HG03460 (cell line): ENCODE measurements at regions not wholly inside any gene's neighbourhood (a gene's known extent, or its start where the extent isn't known, plus 50 kb on each side); places are given as distances from the start of the nearest gene placed in this dataset.

ENCODE experiments used
- ATAC-seq: cut with Tn5 transposase; IDR thresholded peaks from one replicate; pipeline ENCODE4 v1.9.1; 2021; ENCODE audit not compliant: unreplicated experiment

GRCh38 chr12:78767264-78767981 is 97.2 kb upstream of the SYT1 start:
- ATAC-seq: no peak

- ATAC-seq: no peak
These were observed 86.2 kb upstream of the SYT1 start for GRCh38 chr12:78778339-78778738.

GRCh38 chr12:78787576-78787975 is 77.0 kb upstream of the SYT1 start:
- no peak for ATAC-seq

- ATAC-seq: no peak
These were observed 74.4 kb upstream of the SYT1 start for GRCh38 chr12:78790148-78790547.

- no peak for ATAC-seq
These were observed 72.4 kb upstream of the SYT1 start for GRCh38 chr12:78792052-78792698.

GRCh38 chr12:78793491-78793890 is 71.1 kb upstream of the SYT1 start:
- no peak for ATAC-seq

GRCh38 chr12:78793982-78794381 is 70.6 kb upstream of the SYT1 start:
- ATAC-seq: no peak

- no peak for ATAC-seq
These were observed 68.6 kb upstream of the SYT1 start for GRCh38 chr12:78795934-78796445.

- no peak for ATAC-seq
These were observed 67.2 kb upstream of the SYT1 start for GRCh38 chr12:78797196-78797931.

GRCh38 chr12:78799649-78800048 is 64.9 kb upstream of the SYT1 start:
- no peak for ATAC-seq

- no peak for ATAC-seq
These were observed 62.0 kb upstream of the SYT1 start for GRCh38 chr12:78802593-78802992.

GRCh38 chr12:78804262-78804661 is 60.3 kb upstream of the SYT1 start:
- ATAC-seq: no peak
